ENCODE measurements at regions not wholly inside any gene's neighbourhood (a gene's known extent, or its start where the extent isn't known, plus 50 kb on each side); places are given as distances from the start of the nearest gene placed in this dataset.

- TF ChIP-seq EZH2 (IDR thresholded peaks at IDR 0.05; ENCODE audit: insufficient read depth, poor library complexity, severe bottlenecking) (no peak), EZH2phosphoT487 (IDR thresholded peaks at IDR 0.05; ENCODE audit: insufficient read depth, low read depth) (no peak)
Observed at GRCh38 chr21:20086508-20086907, 911.7 kb upstream of the NCAM2 start.
